Activated CD4-positive, alpha-beta T cell treated with anti-CD3 and anti-CD28 coated beads, Interleukin-2, amount 10 ng/mL, durations not matched to agents 7 days and 5 days (primary cell): ENCODE measurements at regions not wholly inside any gene's neighbourhood (a gene's known extent, or its start where the extent isn't known, plus 50 kb on each side); places are given as distances from the start of the nearest gene placed in this dataset.

Experiments
- CTCF ChIA-PET: fragments of 350-600 bp; sonication (Branson Sonifier 250); formaldehyde crosslinking; loops from one replicate; lab custom pipeline; 2021; ENCODE audit warnings: antibody characterized with exemption; lab: Charles Lee
- POLR2A ChIA-PET: fragments of 350-600 bp; sonication (Branson Sonifier 250); formaldehyde crosslinking; loops from one replicate; lab custom pipeline; 2021; ENCODE audit warnings: antibody characterized with exemption; lab: Charles Lee
- DNase-seq: peaks from one replicate; pipeline ENCODE4 v3.0.0-alpha.2; 2020
- H3K27ac Mint-ChIP-seq: one replicate; pipeline ENCODE4 v1.8.0; 2021; ENCODE audit warnings: mild to moderate bottlenecking, moderate library complexity, mixed read lengths
- H3K27me3 Mint-ChIP-seq: one replicate; pipeline ENCODE4 v1.8.0; 2021; ENCODE audit warnings: mixed read lengths
- H3K36me3 Mint-ChIP-seq: one replicate; pipeline ENCODE4 v1.8.0; 2021; ENCODE audit warnings: low read depth, mixed read lengths
- H3K4me1 Mint-ChIP-seq: one replicate; pipeline ENCODE4 v1.8.0; 2021; ENCODE audit warnings: mixed read lengths
- H3K4me3 Mint-ChIP-seq: one replicate; pipeline ENCODE4 v1.8.0; 2021; ENCODE audit warnings: mild to moderate bottlenecking, moderate library complexity, mixed read lengths
- H3K9me3 Mint-ChIP-seq: one replicate; pipeline ENCODE4 v1.8.0; 2021; ENCODE audit warnings: mixed read lengths

DNA sequence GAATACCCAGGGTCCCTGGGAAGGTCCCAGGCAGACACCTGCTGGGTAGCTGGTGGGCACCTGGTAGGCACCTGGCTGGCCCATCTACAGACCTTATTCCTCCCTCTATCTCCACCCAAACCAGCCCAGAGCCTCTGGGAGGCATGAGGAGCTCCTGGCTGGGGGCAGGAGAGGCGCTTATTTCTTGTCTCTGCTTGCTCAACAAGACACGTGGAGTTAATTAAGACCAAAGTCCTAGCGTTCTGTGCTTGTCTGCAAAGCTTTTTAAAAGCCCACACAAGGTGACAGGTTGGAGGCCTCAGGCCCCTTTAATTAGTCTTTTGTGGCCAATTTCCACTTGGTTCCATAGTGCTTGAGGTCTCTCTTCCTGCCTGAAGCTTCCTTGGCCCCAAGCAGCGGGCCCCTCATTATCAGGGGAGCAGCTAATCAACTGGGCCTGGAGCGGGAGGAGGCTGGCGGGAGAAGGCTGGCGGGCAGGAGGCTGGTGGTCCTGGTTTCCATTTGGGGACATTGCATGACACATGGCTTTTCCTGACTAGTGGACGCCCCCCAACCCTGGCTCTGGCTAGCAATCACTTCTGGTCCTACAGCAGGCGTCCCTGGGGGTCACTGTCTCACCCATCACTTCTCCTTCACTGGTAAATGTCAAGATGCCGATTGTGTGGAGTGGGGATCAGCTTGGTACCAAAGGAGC is 65.4 kb upstream of the HDAC4 start:
- H3K27ac Mint-ChIP-seq = no peak overlapping the region
- ChIA-PET CTCF (interaction anchor here (0.9 kb wide), 1 partner anchor 10 kb away, joined by 3 read pairs; no protein-coding TSS in a partner anchor), POLR2A (no interaction called here)
- no peaks in the 10 kb centered on the region for H3K9me3 Mint-ChIP-seq
- H3K36me3 Mint-ChIP-seq = no peaks in the 10 kb centered on the region
- DNase-seq = no peak
- no peak overlapping the region for H3K4me3 Mint-ChIP-seq
- no peaks in the 10 kb centered on the region for H3K4me1 Mint-ChIP-seq
- no peaks in the 10 kb centered on the region for H3K27me3 Mint-ChIP-seq

GRCh38 chr2:239465017-239466001 is 64.5 kb upstream of the HDAC4 start:
- ChIA-PET CTCF (interaction anchor here (0.9 kb wide), 1 partner anchor 10 kb away, joined by 3 read pairs; no protein-coding TSS in a partner anchor), POLR2A (no interaction called here)
- DNase-seq = no peak

GRCh38 chr2:239464166-239465016 is 63.6 kb upstream of the HDAC4 start:
- Mint-ChIP-seq H3K27ac (no peak overlapping the region), H3K4me1 (no peaks in the 10 kb centered on the region), H3K4me3 (no peak overlapping the region), H3K36me3 (no peaks in the 10 kb centered on the region), H3K9me3 (no peaks in the 10 kb centered on the region), H3K27me3 (no peaks in the 10 kb centered on the region)
- ChIA-PET POLR2A (no interaction called here), CTCF (interaction anchor here (0.6 kb wide), 1 partner anchor 1781 kb away, joined by 3 read pairs; no protein-coding TSS in a partner anchor)
- no peak for DNase-seq

More at GRCh38 chr2:239465017-239466001, 64.5 kb upstream of the HDAC4 start:
- Mint-ChIP-seq H3K9me3 (no peaks in the 10 kb centered on the region), H3K27ac (no peak overlapping the region), H3K4me3 (no peak overlapping the region), H3K4me1 (no peaks in the 10 kb centered on the region), H3K36me3 (no peaks in the 10 kb centered on the region), H3K27me3 (no peaks in the 10 kb centered on the region)

DNA sequence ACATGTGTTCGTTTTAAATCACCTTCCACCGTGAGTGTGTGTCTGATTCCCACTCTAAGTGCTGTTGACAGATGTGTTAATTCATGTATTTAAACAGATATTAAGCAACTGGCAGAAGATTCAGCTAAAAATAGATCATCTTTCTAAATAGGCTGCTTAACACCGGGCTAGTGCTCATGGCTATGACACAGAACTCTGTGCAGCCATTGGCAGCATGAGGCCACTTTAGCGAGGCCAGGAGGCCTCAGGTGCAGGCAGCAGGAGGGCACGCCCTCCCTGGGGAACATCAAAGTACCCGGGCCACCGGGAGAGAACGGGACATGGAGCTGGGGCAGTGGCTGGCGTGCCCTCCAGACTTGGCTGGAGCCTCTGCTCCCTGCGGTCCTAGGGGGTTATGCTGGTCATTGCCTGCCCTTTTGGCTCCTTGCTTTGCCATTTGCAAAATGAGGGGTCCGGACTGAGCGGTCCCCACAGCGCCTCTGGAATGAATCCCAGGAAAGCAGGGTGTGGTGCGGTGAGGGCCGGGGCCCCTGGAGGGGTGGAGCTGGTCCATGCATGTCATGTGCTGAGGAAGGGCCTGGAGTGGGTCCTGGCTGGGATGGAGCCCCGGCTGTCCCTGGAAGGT is 62.8 kb upstream of the HDAC4 start:
- Mint-ChIP-seq H3K9me3 (no peaks in the 10 kb centered on the region), H3K4me1 (no peaks in the 10 kb centered on the region), H3K27ac (no peak overlapping the region), H3K4me3 (no peak overlapping the region), H3K27me3 (no peaks in the 10 kb centered on the region), H3K36me3 (no peaks in the 10 kb centered on the region)
- POLR2A ChIA-PET = no interaction called here
- no peak for DNase-seq
- CTCF ChIA-PET = no interaction called here

- Mint-ChIP-seq H3K27me3 (no peaks in the 10 kb centered on the region), H3K9me3 (no peaks in the 10 kb centered on the region), H3K4me3 (no peak overlapping the region), H3K4me1 (no peaks in the 10 kb centered on the region), H3K36me3 (no peaks in the 10 kb centered on the region), H3K27ac (no peak overlapping the region)
- ChIA-PET POLR2A (no interaction called here), CTCF (no interaction called here)
- no peak for DNase-seq
Observed at GRCh38 chr2:239462671-239463506, 62.1 kb upstream of the HDAC4 start.

DNA sequence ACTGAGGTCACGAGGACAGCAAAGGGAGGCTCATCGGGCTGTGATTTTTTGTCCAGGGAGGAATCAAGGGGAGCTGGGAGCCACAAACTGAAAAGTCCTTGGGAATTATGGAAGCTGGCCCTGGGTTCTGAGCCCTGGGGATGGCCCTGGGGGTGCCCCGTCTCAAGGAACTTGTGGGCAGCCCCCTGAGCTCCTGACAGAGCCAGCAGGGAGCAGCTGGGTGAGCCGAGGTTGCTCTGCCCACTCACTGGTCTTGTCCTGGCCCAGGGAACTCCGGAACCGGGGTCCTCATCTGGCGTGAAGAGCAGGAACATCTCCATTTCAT is 61.3 kb upstream of the HDAC4 start:
- Mint-ChIP-seq H3K4me1 (no peaks in the 10 kb centered on the region), H3K4me3 (no peak overlapping the region), H3K27ac (no peak overlapping the region), H3K9me3 (no peaks in the 10 kb centered on the region), H3K36me3 (no peaks in the 10 kb centered on the region), H3K27me3 (no peaks in the 10 kb centered on the region)
- ChIA-PET CTCF (no interaction called here), POLR2A (no interaction called here)
- no peak for DNase-seq

DNA sequence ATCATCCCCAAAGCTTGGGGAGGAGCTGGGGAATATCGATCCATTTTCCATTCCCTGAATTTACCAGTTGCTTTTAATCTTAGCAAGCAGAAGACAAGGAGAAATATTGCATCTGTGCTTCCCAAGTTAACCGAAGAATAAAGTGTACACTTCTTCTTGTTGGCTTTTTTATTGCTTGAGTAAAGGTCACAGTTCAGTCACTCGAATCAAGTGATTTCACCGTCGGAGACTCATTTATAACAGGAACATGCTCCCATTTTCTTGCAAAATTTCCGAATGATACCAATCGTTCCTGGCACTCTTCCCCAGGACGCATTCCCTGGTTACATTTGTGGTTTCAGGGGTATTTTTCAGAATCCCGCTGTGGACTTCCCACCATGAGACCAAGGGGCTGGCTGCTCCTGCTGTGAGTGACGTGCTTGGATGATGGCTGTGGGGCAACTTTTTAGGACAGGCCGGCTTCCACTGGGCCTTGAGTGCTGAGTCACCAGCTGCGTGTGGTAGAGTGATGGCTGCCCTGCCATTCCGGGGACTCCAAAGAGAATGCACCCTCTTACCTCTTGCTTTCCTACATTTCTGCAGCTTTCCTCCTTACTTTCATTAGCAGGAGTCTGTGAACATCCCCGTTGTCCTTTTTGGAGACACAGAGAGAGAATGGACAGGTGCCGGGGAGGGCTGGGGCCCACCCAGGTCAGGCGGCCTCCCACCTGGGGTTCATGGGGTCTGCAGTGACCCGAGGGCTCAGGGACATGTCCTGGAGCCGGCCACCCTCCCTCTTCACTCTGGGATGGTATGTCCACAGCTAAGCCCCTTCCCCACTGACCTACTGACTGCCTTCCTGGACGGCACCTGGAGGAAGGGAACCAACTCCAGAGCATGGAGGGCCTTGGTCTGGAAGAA is 60.7 kb upstream of the HDAC4 start:
- POLR2A ChIA-PET = no interaction called here
- Mint-ChIP-seq H3K36me3 (no peaks in the 10 kb centered on the region), H3K27me3 (peaks cover 2% of the 10 kb centered on the region), H3K4me1 (no peaks in the 10 kb centered on the region), H3K27ac (no peak overlapping the region), H3K9me3 (no peaks in the 10 kb centered on the region), H3K4me3 (no peak overlapping the region)
- no peak for DNase-seq
- CTCF ChIA-PET = no interaction called here

DNA sequence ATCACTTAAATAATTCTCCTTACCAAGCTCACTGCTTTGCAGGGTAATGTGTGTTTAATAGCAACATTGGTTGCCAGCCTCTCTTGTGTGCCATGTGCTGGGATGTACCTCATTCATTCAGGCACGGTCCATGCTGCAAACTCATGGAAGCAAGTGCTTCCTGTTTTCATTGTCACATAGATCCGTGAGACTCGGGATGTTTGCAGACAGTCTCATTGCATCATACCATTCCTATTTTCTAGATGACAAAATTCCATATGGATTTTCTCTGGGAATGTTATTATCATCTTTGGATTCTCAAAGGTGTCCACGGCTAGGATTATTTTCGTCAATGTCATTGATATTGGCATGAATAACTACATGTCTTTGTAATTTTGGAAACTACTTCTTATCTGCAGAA is 60.0 kb upstream of the HDAC4 start:
- Mint-ChIP-seq H3K4me1 (no peaks in the 10 kb centered on the region), H3K27ac (no peak overlapping the region), H3K4me3 (no peak overlapping the region), H3K9me3 (no peaks in the 10 kb centered on the region), H3K36me3 (no peaks in the 10 kb centered on the region), H3K27me3 (peaks cover 5% of the 10 kb centered on the region)
- CTCF ChIA-PET = no interaction called here
- POLR2A ChIA-PET = no interaction called here
- DNase-seq = no peak

- H3K27me3 Mint-ChIP-seq = peaks cover 9% of the 10 kb centered on the region
- no peak for DNase-seq
- POLR2A ChIA-PET = no interaction called here
- no peaks in the 10 kb centered on the region for H3K36me3 Mint-ChIP-seq
- H3K4me3 Mint-ChIP-seq = no peak overlapping the region
- peaks cover 3% of the 10 kb centered on the region for H3K9me3 Mint-ChIP-seq
- no peak overlapping the region for H3K27ac Mint-ChIP-seq
- CTCF ChIA-PET = no interaction called here
- no peaks in the 10 kb centered on the region for H3K4me1 Mint-ChIP-seq
Observed at GRCh38 chr2:239459606-239460005, 58.8 kb upstream of the HDAC4 start.

DNA sequence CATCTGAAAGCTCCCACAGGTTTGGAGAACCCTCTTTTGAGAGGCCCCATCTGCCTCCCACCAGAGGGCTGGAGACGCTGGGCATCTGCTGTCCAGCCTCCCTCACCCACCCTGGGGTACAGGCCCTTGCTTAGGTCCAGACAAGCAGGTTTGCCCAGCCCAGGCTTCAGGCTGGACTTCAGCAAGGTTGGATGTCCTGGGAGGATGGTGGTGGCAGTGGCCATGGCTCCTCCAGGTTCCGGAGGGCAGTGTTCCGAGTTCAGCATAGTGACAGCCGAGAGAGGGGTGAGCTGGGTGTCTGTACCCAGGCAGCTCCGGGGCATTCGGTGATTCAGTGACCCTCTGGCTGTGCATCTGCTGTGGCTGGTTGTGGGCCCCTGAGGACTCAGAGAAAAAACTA is 58.2 kb upstream of the HDAC4 start:
- Mint-ChIP-seq H3K27ac (no peak overlapping the region), H3K4me3 (no peak overlapping the region), H3K4me1 (no peaks in the 10 kb centered on the region), H3K27me3 (peaks cover 11% of the 10 kb centered on the region), H3K9me3 (peaks cover 3% of the 10 kb centered on the region), H3K36me3 (no peaks in the 10 kb centered on the region)
- POLR2A ChIA-PET = no interaction called here
- DNase-seq = no peak
- CTCF ChIA-PET = no interaction called here
